Tibial nerve (tissue), 3 donors: ENCODE measurements at regions not wholly inside any gene's neighbourhood (a gene's known extent, or its start where the extent isn't known, plus 50 kb on each side); places are given as distances from the start of the nearest gene placed in this dataset.

Experiments used
- EP300 ChIP-seq, 2 donors: sonication (generic); formaldehyde crosslinking; IDR thresholded peaks; one replicate each; pipeline ENCODE4 v1.6.1; 2017; ENCODE audit warnings: antibody characterized with exemption in 2 of 2, mild to moderate bottlenecking in 1 of 2
- POLR2A ChIP-seq, 2 donors: fragments of 450-650 bp; IDR thresholded peaks; one replicate each; pipeline ENCODE4 v1.6.1; 2017; ENCODE audit warnings: antibody characterized with exemption in 2 of 2, mild to moderate bottlenecking in 2 of 2, moderate library complexity in 2 of 2

GRCh38 chr6:44060612-44061374 is 66.5 kb downstream of the MRPL14 start:
- TF ChIP-seq POLR2A (IDR thresholded peaks at IDR 0.05), result no peak
- no peak for TF ChIP-seq EP300 (IDR thresholded peaks at IDR 0.05)
